ENCODE measurements at regions not wholly inside any gene's neighbourhood (a gene's known extent, or its start where the extent isn't known, plus 50 kb on each side); places are given as distances from the start of the nearest gene placed in this dataset.
A peak's percentile ranks its signal among the peaks of the same experiment; 100 is the strongest.

GRCh38 chr4:180304321-180304720 is 1938.9 kb upstream of the TENM3 start:
- Histone ChIP-seq H4K20me1 (ENCODE audit: insufficient read depth) (no peaks in the 10 kb centered on the region), H3K4me1 (ENCODE audit: low read depth, poor library complexity, severe bottlenecking) (peaks cover 17% of the 10 kb centered on the region), H3K27ac (no peak overlapping the region), H2AFZ (ENCODE audit: low read depth) (no peak overlapping the region), H3K36me3 (ENCODE audit: insufficient read depth) (no peaks in the 10 kb centered on the region), H3K4me2 (peak overlapping the region; percentile 48; the same call in 1 of the 2 replicates), H3K9ac (no peak overlapping the region), H3K4me3 (IDR thresholded peaks at IDR 0.05; ENCODE audit: insufficient read depth, low read depth, low read length) (no peak overlapping the region), H3K79me2 (ENCODE audit: insufficient read depth, low read depth) (no peaks in the 10 kb centered on the region), H3K27me3 (ENCODE audit: insufficient read depth, low read depth) (no peaks in the 10 kb centered on the region)
- TF ChIP-seq CTCF (conservative IDR thresholded peaks at IDR 0.05; ENCODE audit: low read depth, low read length), result no peak

- no peaks in the 10 kb centered on the region for H3K27me3 ChIP-seq (ENCODE audit: insufficient read depth, low read depth)
- H3K4me3 ChIP-seq (IDR thresholded peaks at IDR 0.05; ENCODE audit: insufficient read depth, low read depth, low read length), result no peak overlapping the region
These were observed 1932.6 kb upstream of the TENM3 start for GRCh38 chr4:180310616-180311015.

GRCh38 chr4:180314972-180315371 is 1928.2 kb upstream of the TENM3 start:
- Histone ChIP-seq H4K20me1 (ENCODE audit: insufficient read depth) (no peaks in the 10 kb centered on the region), H2AFZ (ENCODE audit: low read depth) (peak overlapping the region; percentile 81), H3K4me3 (IDR thresholded peaks at IDR 0.05; ENCODE audit: insufficient read depth, low read depth, low read length) (no peak overlapping the region), H3K9ac (peak overlapping the region; percentile 44), H3K79me2 (ENCODE audit: insufficient read depth, low read depth) (no peaks in the 10 kb centered on the region), H3K4me1 (ENCODE audit: low read depth, poor library complexity, severe bottlenecking) (peaks cover 37% of the 10 kb centered on the region), H3K27me3 (ENCODE audit: insufficient read depth, low read depth) (no peaks in the 10 kb centered on the region), H3K36me3 (ENCODE audit: insufficient read depth) (no peaks in the 10 kb centered on the region), H3K27ac (peak overlapping the region; percentile 78), H3K4me2 (peak overlapping the region; percentile 96)
- TF ChIP-seq CTCF (conservative IDR thresholded peaks at IDR 0.05; ENCODE audit: low read depth, low read length), result no peak

More at GRCh38 chr4:180310616-180311015, 1932.6 kb upstream of the TENM3 start:
- Histone ChIP-seq H2AFZ (ENCODE audit: low read depth) (no peak overlapping the region), H3K79me2 (ENCODE audit: insufficient read depth, low read depth) (no peaks in the 10 kb centered on the region), H3K4me2 (no peak overlapping the region), H3K27ac (no peak overlapping the region), H3K9ac (no peak overlapping the region), H3K4me1 (ENCODE audit: low read depth, poor library complexity, severe bottlenecking) (peaks cover 23% of the 10 kb centered on the region), H4K20me1 (ENCODE audit: insufficient read depth) (no peaks in the 10 kb centered on the region), H3K36me3 (ENCODE audit: insufficient read depth) (no peaks in the 10 kb centered on the region)
- no peak for TF ChIP-seq CTCF (conservative IDR thresholded peaks at IDR 0.05; ENCODE audit: low read depth, low read length)

GRCh38 chr4:180330521-180330920 is 1912.7 kb upstream of the TENM3 start:
- no peak overlapping the region for H3K4me2 ChIP-seq
- no peaks in the 10 kb centered on the region for H3K36me3 ChIP-seq (ENCODE audit: insufficient read depth)
- no peaks in the 10 kb centered on the region for H3K79me2 ChIP-seq (ENCODE audit: insufficient read depth, low read depth)
- H3K27me3 ChIP-seq (ENCODE audit: insufficient read depth, low read depth), result no peaks in the 10 kb centered on the region
- no peak overlapping the region for H3K9ac ChIP-seq
- no peak overlapping the region for H3K27ac ChIP-seq
- no peaks in the 10 kb centered on the region for H4K20me1 ChIP-seq (ENCODE audit: insufficient read depth)
- TF ChIP-seq CTCF (conservative IDR thresholded peaks at IDR 0.05; ENCODE audit: low read depth, low read length), result no peak
- H3K4me1 ChIP-seq (ENCODE audit: low read depth, poor library complexity, severe bottlenecking), result no peaks in the 10 kb centered on the region
- no peak overlapping the region for H2AFZ ChIP-seq (ENCODE audit: low read depth)
- H3K4me3 ChIP-seq (IDR thresholded peaks at IDR 0.05; ENCODE audit: insufficient read depth, low read depth, low read length), result no peak overlapping the region

All from KMS-11 (cell line).